Astrocyte of the spinal cord (primary cell): ENCODE measurements at regions not wholly inside any gene's neighbourhood (a gene's known extent, or its start where the extent isn't known, plus 50 kb on each side); places are given as distances from the start of the nearest gene placed in this dataset.

ENCODE experiments used
- DNase-seq: peaks from one replicate; pipeline ENCODE4 v3.0.0; 2011; ENCODE audit warnings: low read depth, low spot score
- H3K4me3 ChIP-seq: 2 replicates; pipeline ENCODE4 v1.5.1; 2011; ENCODE audit warnings: low read depth, mild to moderate bottlenecking, low read length, moderate library complexity
- CTCF ChIP-seq: IDR thresholded peaks from 2 replicates; pipeline ENCODE4 v1.5.1; 2012; ENCODE audit warnings: low read depth, mild to moderate bottlenecking, low read length, inconsistent platforms
- in situ Hi-C: cut with HindIII; loops from 2 replicates; pipeline ENCODE4 v1.10.0; 2017; ENCODE audit warnings: low sequenced_read_pairs

- no peak for DNase-seq
- in situ Hi-C loops: no loop called here
- TF ChIP-seq CTCF: no peak
- H3K4me3 ChIP-seq: no peak overlapping the region
Observed at GRCh38 chr2:199527071-199527470, 69.3 kb upstream of the SATB2 start.

GRCh38 chr2:199524689-199525574 is 67.2 kb upstream of the SATB2 start:
- DNase-seq: no peak
- H3K4me3 ChIP-seq: no peak overlapping the region
- in situ Hi-C loops: no loop called here
- TF ChIP-seq CTCF: no peak

DNA sequence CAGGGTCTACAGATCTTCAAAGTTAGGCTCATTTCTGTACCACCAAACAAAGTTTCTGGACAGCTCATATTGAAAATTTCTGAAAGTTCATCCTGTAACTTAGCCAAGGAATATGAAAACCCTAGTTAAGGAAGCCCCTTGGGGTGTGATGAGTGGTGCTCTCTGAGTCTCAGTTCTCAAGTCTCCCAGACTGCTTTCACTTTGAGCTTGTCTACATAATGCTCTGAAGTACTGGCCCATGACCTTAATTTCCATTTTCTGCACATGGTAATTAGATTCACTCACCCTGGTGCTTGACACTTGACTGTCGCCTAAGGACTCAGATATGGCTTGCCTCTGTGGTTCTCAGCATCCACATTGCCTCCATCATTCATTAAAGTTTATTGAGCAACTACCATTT is 51.7 kb upstream of the SATB2 start:
- in situ Hi-C loops: no loop called here
- DNase-seq: no peak
- H3K4me3 ChIP-seq: no peak overlapping the region
- TF ChIP-seq CTCF: no peak
